Spleen (tissue), 7 donors: ENCODE measurements at regions not wholly inside any gene's neighbourhood (a gene's known extent, or its start where the extent isn't known, plus 50 kb on each side); places are given as distances from the start of the nearest gene placed in this dataset.

Experiments
- CTCF ChIP-seq, 11 experiments: fragments of 200-600 bp in 7 of 11; fragments of 450-650 bp in 4 of 11; sonication (generic) in 4 of 11; IDR thresholded peaks in 8 of 11; conservative IDR thresholded peaks in 3 of 11; 1 replicate in 7 of 11; 2 replicates in 4 of 11; pipeline versions ENCODE4 v1.4.0 to v1.8.0; 2016 to 2021; ENCODE audit warnings: antibody characterized with exemption in 11 of 11, inconsistent platforms in 4 of 11, mild to moderate bottlenecking in 1 of 11
- POLR2A ChIP-seq, 3 donors: fragments of 450-650 bp; IDR thresholded peaks; one replicate each; pipeline ENCODE4 v1.5.1; 2017; ENCODE audit warnings: antibody characterized with exemption in 3 of 3, mild to moderate bottlenecking in 1 of 3
- POLR2AphosphoS5 ChIP-seq, 3 donors: sonication (generic); formaldehyde crosslinking; IDR thresholded peaks; one replicate each; pipeline ENCODE4 v1.5.1; 2017; ENCODE audit warnings: antibody characterized with exemption in 3 of 3
- donor health status: DM: no; HTN: no; CAD: no; lungs with moderate emphysema.
- donor health status: DM: no; HTN: no; CAD: no.
- donor health status: DM: no; HTN: no; CAD: no.

GRCh38 chr15:61389334-61390028, 160.4 kb upstream of the RORA start:
- TF ChIP-seq POLR2A (IDR thresholded peaks at IDR 0.05) (no peak), CTCF (IDR thresholded peaks at IDR 0.05 in 8 of 11, conservative IDR thresholded peaks at IDR 0.05 in 3 of 11) (no peak), POLR2AphosphoS5 (IDR thresholded peaks at IDR 0.05) (no peak)
